ENCODE measurements at regions not wholly inside any gene's neighbourhood (a gene's known extent, or its start where the extent isn't known, plus 50 kb on each side); places are given as distances from the start of the nearest gene placed in this dataset.

GRCh38 chr16:76926042-76926441 is 264.9 kb upstream of the MON1B start:
- no peak for TF ChIP-seq CTCF (IDR thresholded peaks at IDR 0.05; ENCODE audit: borderline replicate concordance, control extremely low read depth, extremely low read depth, insufficient read depth, missing control alignments)
- DNase-seq (ENCODE audit: low spot score) = no peak
- in situ Hi-C loops (cut with MboI; ENCODE audit: low sequenced_read_pairs, unreplicated experiment) = no loop called here

GRCh38 chr16:76926595-76926994 is 264.4 kb upstream of the MON1B start:
- in situ Hi-C loops (cut with MboI; ENCODE audit: low sequenced_read_pairs, unreplicated experiment) = no loop called here
- TF ChIP-seq CTCF (IDR thresholded peaks at IDR 0.05; ENCODE audit: borderline replicate concordance, control extremely low read depth, extremely low read depth, insufficient read depth, missing control alignments) = no peak
- no peak for DNase-seq (ENCODE audit: low spot score)

- in situ Hi-C loops (cut with MboI; ENCODE audit: low sequenced_read_pairs, unreplicated experiment) = no loop called here
- no peak for TF ChIP-seq CTCF (IDR thresholded peaks at IDR 0.05; ENCODE audit: borderline replicate concordance, control extremely low read depth, extremely low read depth, insufficient read depth, missing control alignments)
- DNase-seq (ENCODE audit: low spot score) = no peak
Measured at GRCh38 chr16:76931186-76931585, 259.8 kb upstream of the MON1B start.

GRCh38 chr16:76932541-76933211 is 258.3 kb upstream of the MON1B start:
- no peak for TF ChIP-seq CTCF (IDR thresholded peaks at IDR 0.05; ENCODE audit: borderline replicate concordance, control extremely low read depth, extremely low read depth, insufficient read depth, missing control alignments)
- in situ Hi-C loops (cut with MboI; ENCODE audit: low sequenced_read_pairs, unreplicated experiment) = no loop called here

GRCh38 chr16:76940251-76940650 is 250.7 kb upstream of the MON1B start:
- in situ Hi-C loops (cut with MboI; ENCODE audit: low sequenced_read_pairs, unreplicated experiment) = no loop called here
- DNase-seq (ENCODE audit: low spot score) = no peak
- no peak for TF ChIP-seq CTCF (IDR thresholded peaks at IDR 0.05; ENCODE audit: borderline replicate concordance, control extremely low read depth, extremely low read depth, insufficient read depth, missing control alignments)

More at GRCh38 chr16:76932541-76933211, 258.3 kb upstream of the MON1B start:
- DNase-seq (ENCODE audit: low spot score) = no peak

- no peak for TF ChIP-seq CTCF (IDR thresholded peaks at IDR 0.05; ENCODE audit: borderline replicate concordance, control extremely low read depth, extremely low read depth, insufficient read depth, missing control alignments)
- DNase-seq (ENCODE audit: low spot score) = no peak
- in situ Hi-C loops (cut with MboI; ENCODE audit: low sequenced_read_pairs, unreplicated experiment) = no loop called here
Measured at GRCh38 chr16:76941113-76941512, 249.9 kb upstream of the MON1B start.

All from GM13976 (cell line).